Ovary (tissue), 3 donors: ENCODE measurements at regions not wholly inside any gene's neighbourhood (a gene's known extent, or its start where the extent isn't known, plus 50 kb on each side); places are given as distances from the start of the nearest gene placed in this dataset.

Experiments
- EP300 ChIP-seq: sonication (generic); formaldehyde crosslinking; IDR thresholded peaks from one replicate; pipeline ENCODE4 v1.6.1; 2017; ENCODE audit warnings: antibody characterized with exemption
- POLR2A ChIP-seq: fragments of 450-650 bp; IDR thresholded peaks from one replicate; pipeline ENCODE4 v1.6.1; 2017; ENCODE audit warnings: antibody characterized with exemption, mild to moderate bottlenecking, moderate library complexity
- TF ChIP-seq, protein P1 (sequence below), 3 donors: fragments of 450-650 bp in 2 of 3; fragments of 200-600 bp in 1 of 3; IDR thresholded peaks; one replicate each; pipeline versions ENCODE4 v1.5.1 to v1.8.0; 2016 to 2022; ENCODE audit warnings: antibody characterized with exemption in 3 of 3, mild to moderate bottlenecking in 1 of 3
- donor health status: DM: no; HTN: no; CAD: no.

DNA sequence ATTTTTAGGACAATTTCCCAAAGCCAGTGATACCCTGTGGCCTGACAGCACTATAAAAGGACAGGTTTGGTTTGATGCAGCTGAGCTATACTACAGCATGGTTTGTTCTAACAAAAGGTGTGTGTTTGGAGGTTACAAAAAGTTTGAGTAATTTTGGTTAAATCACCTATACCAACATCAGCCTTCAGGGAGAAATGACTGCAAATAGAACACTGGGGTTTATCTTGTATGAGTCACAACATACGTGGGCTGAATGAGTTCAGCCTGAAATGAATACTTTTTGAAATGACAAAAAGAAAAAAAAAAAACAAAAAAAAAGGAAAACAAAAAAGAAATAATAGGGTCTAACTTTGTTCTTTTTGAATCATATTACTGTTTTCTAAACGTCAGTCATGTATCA is 345.7 kb downstream of the CNTN3 start:
- TF ChIP-seq POLR2A (no peak), EP300 (no peak)
- TF ChIP-seq, protein P1, sequence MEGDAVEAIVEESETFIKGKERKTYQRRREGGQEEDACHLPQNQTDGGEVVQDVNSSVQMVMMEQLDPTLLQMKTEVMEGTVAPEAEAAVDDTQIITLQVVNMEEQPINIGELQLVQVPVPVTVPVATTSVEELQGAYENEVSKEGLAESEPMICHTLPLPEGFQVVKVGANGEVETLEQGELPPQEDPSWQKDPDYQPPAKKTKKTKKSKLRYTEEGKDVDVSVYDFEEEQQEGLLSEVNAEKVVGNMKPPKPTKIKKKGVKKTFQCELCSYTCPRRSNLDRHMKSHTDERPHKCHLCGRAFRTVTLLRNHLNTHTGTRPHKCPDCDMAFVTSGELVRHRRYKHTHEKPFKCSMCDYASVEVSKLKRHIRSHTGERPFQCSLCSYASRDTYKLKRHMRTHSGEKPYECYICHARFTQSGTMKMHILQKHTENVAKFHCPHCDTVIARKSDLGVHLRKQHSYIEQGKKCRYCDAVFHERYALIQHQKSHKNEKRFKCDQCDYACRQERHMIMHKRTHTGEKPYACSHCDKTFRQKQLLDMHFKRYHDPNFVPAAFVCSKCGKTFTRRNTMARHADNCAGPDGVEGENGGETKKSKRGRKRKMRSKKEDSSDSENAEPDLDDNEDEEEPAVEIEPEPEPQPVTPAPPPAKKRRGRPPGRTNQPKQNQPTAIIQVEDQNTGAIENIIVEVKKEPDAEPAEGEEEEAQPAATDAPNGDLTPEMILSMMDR (IDR thresholded peaks at IDR 0.05): no peak
